IMR-90 (cell line): ENCODE measurements at regions not wholly inside any gene's neighbourhood (a gene's known extent, or its start where the extent isn't known, plus 50 kb on each side); places are given as distances from the start of the nearest gene placed in this dataset.

Source experiments
- ATAC-seq: fragments of 200-7000 bp; cut with Tn5 transposase; 2 replicates; pipeline ENCODE4 v1.9.1; 2020; ENCODE audit warnings: low read depth, mild to moderate bottlenecking, moderate library complexity
- BruUV-seq: library from RNA; stranded (reverse); fragments of 400-500 nt; replicated peaks from 2 replicates; lab custom pipeline; 2021; lab: Mats Ljungman, UMichigan
- CTCF ChIA-PET: fragments of 300-600 bp; formaldehyde crosslinking; extraction: SDS; loops from one replicate; lab custom pipeline; 2021; ENCODE audit warnings: antibody characterized with exemption; lab: Yijun Ruan, JAX
- POLR2A ChIA-PET: fragments of 300-600 bp; sonication (Branson Sonifier 250); formaldehyde crosslinking; loops from one replicate; lab custom pipeline; 2022; ENCODE audit warnings: antibody characterized with exemption; ENCODE audit not compliant: unreplicated experiment; lab: Charles Lee
- DNase-seq: peaks from one replicate; pipeline ENCODE4 v3.0.0; 2013
- H2AFZ ChIP-seq: replicated peaks from 2 replicates; pipeline ENCODE3; 2013; ENCODE audit warnings: low read length, mild to moderate bottlenecking; ENCODE audit not compliant: poor library complexity
- H2AK5ac ChIP-seq: 2 replicates; pipeline ENCODE4 v1.6.1; 2013; ENCODE audit warnings: low read depth, low read length, inconsistent platforms
- H2AK9ac ChIP-seq: replicated peaks from 2 replicates; pipeline ENCODE3; 2013; ENCODE audit warnings: mild to moderate bottlenecking, low read depth, low read length, moderate library complexity; ENCODE audit not compliant: poor library complexity
- H2BK120ac ChIP-seq: 2 replicates; pipeline ENCODE4 v1.6.1; 2013; ENCODE audit warnings: low read depth, low read length, inconsistent platforms
- H2BK15ac ChIP-seq: 3 replicates; pipeline ENCODE4 v1.6.1; 2013; ENCODE audit warnings: low read depth, low read length, inconsistent platforms
- H2BK20ac ChIP-seq: 2 replicates; pipeline ENCODE4 v1.6.1; 2013; ENCODE audit warnings: low read depth, mild to moderate bottlenecking, inconsistent platforms, low read length, moderate library complexity
- H2BK5ac ChIP-seq: 2 replicates; pipeline ENCODE4 v1.6.1; 2013; ENCODE audit warnings: mild to moderate bottlenecking, low read depth, low read length, inconsistent platforms; ENCODE audit not compliant: poor library complexity, severe bottlenecking
- H3K14ac ChIP-seq: replicated peaks from 2 replicates; pipeline ENCODE4 v1.6.1; 2013; ENCODE audit warnings: low read depth, low read length, inconsistent platforms
- H3K18ac ChIP-seq: 2 replicates; pipeline ENCODE4 v1.6.1; 2013; ENCODE audit warnings: low read depth, low read length, control low read depth
- H3K23ac ChIP-seq: 2 replicates; pipeline ENCODE4 v1.6.1; 2013; ENCODE audit warnings: low read depth, low read length, inconsistent platforms
- H3K27ac ChIP-seq: 2 replicates; pipeline ENCODE4 v1.5.1; 2013; ENCODE audit warnings: mild to moderate bottlenecking, control low read depth, low read length; ENCODE audit not compliant: insufficient read depth
- H3K27me3 ChIP-seq: 2 replicates; pipeline ENCODE4 v1.6.1; 2013; ENCODE audit warnings: low read length; ENCODE audit not compliant: control insufficient read depth, insufficient read depth
- H3K36me3 ChIP-seq: 2 replicates; pipeline ENCODE4 v1.6.1; 2013; ENCODE audit warnings: low read length, mixed read lengths; ENCODE audit not compliant: control insufficient read depth, insufficient read depth
- H3K4ac ChIP-seq: 2 replicates; pipeline ENCODE4 v1.6.1; 2013; ENCODE audit warnings: low read depth, low read length, inconsistent platforms
- H3K4me1 ChIP-seq: 2 replicates; pipeline ENCODE4 v1.6.1; 2013; ENCODE audit warnings: low read length, mixed read lengths; ENCODE audit not compliant: control insufficient read depth, insufficient read depth
- H3K4me2 ChIP-seq: 2 replicates; pipeline ENCODE4 v1.6.1; 2013; ENCODE audit warnings: low read depth, mild to moderate bottlenecking, control low read depth, low read length, moderate library complexity
- H3K4me3 ChIP-seq: 2 replicates; pipeline ENCODE4 v1.5.1; 2013; ENCODE audit warnings: low read depth, mild to moderate bottlenecking, control low read depth, low read length, moderate library complexity; ENCODE audit not compliant: insufficient read depth
- H3K56ac ChIP-seq: 2 replicates; pipeline ENCODE4 v1.6.1; 2013; ENCODE audit warnings: low read length, inconsistent platforms; ENCODE audit not compliant: insufficient read depth; ENCODE audit errors: extremely low read depth
- H3K79me1 ChIP-seq, 2 experiments: 2 replicates each; pipeline ENCODE4 v1.6.1; 2013; ENCODE audit warnings: low read length in 2 of 2, inconsistent platforms in 1 of 2, low read depth in 1 of 2
- H3K9ac ChIP-seq: 2 replicates; pipeline ENCODE4 v1.6.1; 2013; ENCODE audit warnings: low read depth, low read length, control low read depth
- H3K9me1 ChIP-seq: 2 replicates; pipeline ENCODE4 v1.6.1; 2013; ENCODE audit warnings: low read length, inconsistent platforms; ENCODE audit not compliant: insufficient read depth
- H3K9me3 ChIP-seq: 2 replicates; pipeline ENCODE4 v1.6.1; 2013; ENCODE audit warnings: low read length; ENCODE audit not compliant: control insufficient read depth, insufficient read depth
- H4K20me1 ChIP-seq: 2 replicates; pipeline ENCODE4 v1.6.1; 2013; ENCODE audit warnings: low read length, inconsistent platforms; ENCODE audit not compliant: insufficient read depth
- H4K5ac ChIP-seq: 2 replicates; pipeline ENCODE4 v1.6.1; 2013; ENCODE audit warnings: mild to moderate bottlenecking, low read depth, low read length, control low read depth
- H4K8ac ChIP-seq, 2 experiments: 2 replicates each; pipeline ENCODE4 v1.6.1; 2013; ENCODE audit warnings: low read depth in 2 of 2, low read length in 2 of 2, control low read depth in 1 of 2, inconsistent platforms in 1 of 2
- H4K91ac ChIP-seq: 2 replicates; pipeline ENCODE4 v1.6.1; 2013; ENCODE audit warnings: low read depth, low read length, inconsistent platforms; ENCODE audit not compliant: insufficient read depth
- BHLHE40 ChIP-seq: fragments of 150-350 bp; IDR thresholded peaks from 2 replicates; pipeline ENCODE4 v1.6.1; 2016; ENCODE audit warnings: mild to moderate bottlenecking, low read depth, low read length
- CEBPB ChIP-seq: IDR thresholded peaks from 2 replicates; pipeline ENCODE4 v1.6.1; 2012; ENCODE audit warnings: low read depth, low read length, improper control_type of control experiment
- CHD1 ChIP-seq: IDR thresholded peaks from 2 replicates; pipeline ENCODE4 v1.6.1; 2012; ENCODE audit warnings: low read depth, low read length, improper control_type of control experiment
- FOS ChIP-seq: fragments of 150-350 bp; IDR thresholded peaks from 2 replicates; pipeline ENCODE4 v1.6.1; 2016; ENCODE audit warnings: low read depth, low read length
- MAFK ChIP-seq: IDR thresholded peaks from 2 replicates; pipeline ENCODE4 v1.6.1; 2012; ENCODE audit warnings: low read depth, low read length, improper control_type of control experiment
- MAZ ChIP-seq: IDR thresholded peaks from 2 replicates; pipeline ENCODE4 v1.6.1; 2012; ENCODE audit warnings: low read depth, mild to moderate bottlenecking, low read length, improper control_type of control experiment, moderate library complexity, borderline replicate concordance
- MXI1 ChIP-seq: IDR thresholded peaks from 2 replicates; pipeline ENCODE4 v1.6.1; 2012; ENCODE audit warnings: low read depth, mild to moderate bottlenecking, low read length, moderate library complexity, borderline replicate concordance
- NFE2L2 ChIP-seq: fragments of 150-350 bp; IDR thresholded peaks from 2 replicates; pipeline ENCODE4 v1.6.1; 2016; ENCODE audit warnings: low read depth, mild to moderate bottlenecking, low read length
- POLR2A ChIP-seq: IDR thresholded peaks from 2 replicates; pipeline ENCODE4 v1.6.1; 2012; ENCODE audit warnings: mild to moderate bottlenecking, low read depth, low read length
- RAD21 ChIP-seq: IDR thresholded peaks from 2 replicates; pipeline ENCODE4 v1.6.1; 2012; ENCODE audit warnings: low read length, improper control_type of control experiment
- RCOR1 ChIP-seq: IDR thresholded peaks from 2 replicates; pipeline ENCODE4 v1.6.1; 2012; ENCODE audit warnings: mild to moderate bottlenecking, low read length, improper control_type of control experiment; ENCODE audit not compliant: insufficient replicate concordance
- RFX5 ChIP-seq: IDR thresholded peaks from 2 replicates; pipeline ENCODE4 v1.8.0; 2012; ENCODE audit warnings: low read depth, mild to moderate bottlenecking, low read length, moderate library complexity
- SMC3 ChIP-seq: fragments of 150-350 bp; IDR thresholded peaks from 2 replicates; pipeline ENCODE4 v1.6.1; 2016; ENCODE audit warnings: low read depth, mild to moderate bottlenecking, antibody characterized with exemption, low read length, moderate library complexity
- WGBS, 2 experiments: methylation state at CpG; one replicate each; pipeline versions ENCODE4 v1.1.5 to v1.1.7; 2013; ENCODE audit warnings: missing lambda C conversion rate in 2 of 2; ENCODE audit not compliant: insufficient read length in 1 of 2; ENCODE audit errors: extremely low coverage in 2 of 2; 5-methylcytosine and 5-hydroxymethylcytosine counted together
- dilution Hi-C: fragments of 300-500 bp; cut with HindIII; formaldehyde crosslinking; loops from one replicate; pipeline ENCODE4 v1.14.3; 2018; ENCODE audit warnings: low sequenced_read_pairs; ENCODE audit not compliant: unreplicated experiment
- in situ Hi-C: fragments of 300-500 bp; cut with MboI; formaldehyde crosslinking; loops from 3 replicates; pipeline ENCODE4 v1.14.3; 2019; ENCODE audit warnings: low sequenced_read_pairs, inconsistent platforms, mixed read lengths
- intact Hi-C: fragments of 100-400 bp; cut with micrococcal nuclease; formaldehyde crosslinking; loops from 2 replicates; pipeline ENCODE4 v1.10.0; 2022
- TF ChIP-seq, protein P1 (sequence below): fragments of 150-350 bp; IDR thresholded peaks from 2 replicates; pipeline ENCODE4 v1.6.1; 2017; ENCODE audit warnings: mild to moderate bottlenecking, antibody characterized with exemption, low read length, low read depth
- TF ChIP-seq, protein P2 (sequence below): fragments of 150-350 bp; IDR thresholded peaks from 2 replicates; pipeline ENCODE4 v1.6.1; 2016; ENCODE audit warnings: low read depth, mild to moderate bottlenecking, low read length, moderate library complexity, borderline replicate concordance
- TF ChIP-seq, protein P3 (sequence below): conservative IDR thresholded peaks from 2 replicates; pipeline ENCODE4 v1.5.1; 2012; ENCODE audit warnings: mild to moderate bottlenecking, low read depth, low read length, improper control_type of control experiment

DNA sequence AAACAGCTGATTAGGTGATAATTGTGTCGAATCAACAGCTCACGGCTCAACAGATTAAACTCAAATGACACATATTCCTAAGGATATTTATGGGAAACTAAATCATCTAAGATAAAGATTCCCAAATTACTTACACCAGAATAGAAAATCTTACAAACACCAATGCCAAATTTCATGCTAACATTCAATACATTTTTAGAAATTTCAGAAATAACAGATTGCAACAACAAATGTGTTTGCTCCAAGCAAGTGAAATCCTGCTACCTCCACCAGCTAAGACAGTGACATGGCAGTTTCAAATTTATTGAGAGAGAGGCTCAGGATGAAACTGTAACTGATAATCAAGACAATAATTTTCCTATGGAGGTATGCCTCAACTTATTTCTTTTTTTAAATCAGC, 65.0 kb upstream of the EPB41L3 start:
- no peaks in the 10 kb centered on the region for H4K20me1 ChIP-seq
- in situ Hi-C loops = loop anchor here (10.0 kb wide), 1 partner anchor 236 kb away; no protein-coding TSS in a partner anchor
- no peaks in the 10 kb centered on the region for H3K4me1 ChIP-seq
- no peaks in the 10 kb centered on the region for H3K9me1 ChIP-seq
- H3K27me3 ChIP-seq = no peaks in the 10 kb centered on the region
- H2AK9ac ChIP-seq = no peak overlapping the region
- no peak overlapping the region for H4K91ac ChIP-seq
- intact Hi-C loops = no loop called here
- no peak overlapping the region for H2BK15ac ChIP-seq
- no peak overlapping the region for H2BK120ac ChIP-seq
- no CpG with 5 or more reads among the region's 2 CpGs for WGBS, 2 experiments
- no peak overlapping the region for H2AK5ac ChIP-seq
- H3K9ac ChIP-seq = no peak overlapping the region
- no peak overlapping the region for H3K23ac ChIP-seq
- no peak overlapping the region for H3K4me3 ChIP-seq
- H3K4me2 ChIP-seq = no peak overlapping the region
- H2BK20ac ChIP-seq = no peak overlapping the region
- no peak overlapping the region for H2BK5ac ChIP-seq
- DNase-seq = no peak
- no peak overlapping the region for H3K14ac ChIP-seq
- H3K56ac ChIP-seq = no peak overlapping the region
- no peak overlapping the region for H3K4ac ChIP-seq
- no peak overlapping the region for H2AFZ ChIP-seq
- H3K18ac ChIP-seq = no peak overlapping the region
- no peaks in the 10 kb centered on the region for H3K36me3 ChIP-seq
- POLR2A ChIA-PET = no interaction called here
- H3K9me3 ChIP-seq = no peaks in the 10 kb centered on the region
- H3K79me1 ChIP-seq = no peaks in the 10 kb centered on the region
- dilution Hi-C loops = no loop called here
- no peak overlapping the region for H3K27ac ChIP-seq
- ATAC-seq = no peak
- H4K8ac ChIP-seq = no peak overlapping the region
- CTCF ChIA-PET = interaction anchor here (0.6 kb wide), 1 partner anchor 139 kb away, joined by 3 read pairs; no protein-coding TSS in a partner anchor
- no peak overlapping the region for H4K5ac ChIP-seq
- no peak for TF ChIP-seq BHLHE40
- no peak for TF ChIP-seq SMC3
- TF ChIP-seq RFX5 = no peak
- TF ChIP-seq FOS = no peak
- TF ChIP-seq RCOR1 = no peak
- TF ChIP-seq CHD1 = no peak
- no peak for TF ChIP-seq MXI1
- TF ChIP-seq CEBPB = no peak
- TF ChIP-seq POLR2A = no peak
- TF ChIP-seq, protein P1, sequence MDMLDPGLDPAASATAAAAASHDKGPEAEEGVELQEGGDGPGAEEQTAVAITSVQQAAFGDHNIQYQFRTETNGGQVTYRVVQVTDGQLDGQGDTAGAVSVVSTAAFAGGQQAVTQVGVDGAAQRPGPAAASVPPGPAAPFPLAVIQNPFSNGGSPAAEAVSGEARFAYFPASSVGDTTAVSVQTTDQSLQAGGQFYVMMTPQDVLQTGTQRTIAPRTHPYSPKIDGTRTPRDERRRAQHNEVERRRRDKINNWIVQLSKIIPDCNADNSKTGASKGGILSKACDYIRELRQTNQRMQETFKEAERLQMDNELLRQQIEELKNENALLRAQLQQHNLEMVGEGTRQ = no peak
- TF ChIP-seq RAD21 = no peak
- TF ChIP-seq, protein P2, sequence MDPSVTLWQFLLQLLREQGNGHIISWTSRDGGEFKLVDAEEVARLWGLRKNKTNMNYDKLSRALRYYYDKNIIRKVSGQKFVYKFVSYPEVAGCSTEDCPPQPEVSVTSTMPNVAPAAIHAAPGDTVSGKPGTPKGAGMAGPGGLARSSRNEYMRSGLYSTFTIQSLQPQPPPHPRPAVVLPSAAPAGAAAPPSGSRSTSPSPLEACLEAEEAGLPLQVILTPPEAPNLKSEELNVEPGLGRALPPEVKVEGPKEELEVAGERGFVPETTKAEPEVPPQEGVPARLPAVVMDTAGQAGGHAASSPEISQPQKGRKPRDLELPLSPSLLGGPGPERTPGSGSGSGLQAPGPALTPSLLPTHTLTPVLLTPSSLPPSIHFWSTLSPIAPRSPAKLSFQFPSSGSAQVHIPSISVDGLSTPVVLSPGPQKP = no peak
- no peak for TF ChIP-seq MAFK
- TF ChIP-seq, protein P3, sequence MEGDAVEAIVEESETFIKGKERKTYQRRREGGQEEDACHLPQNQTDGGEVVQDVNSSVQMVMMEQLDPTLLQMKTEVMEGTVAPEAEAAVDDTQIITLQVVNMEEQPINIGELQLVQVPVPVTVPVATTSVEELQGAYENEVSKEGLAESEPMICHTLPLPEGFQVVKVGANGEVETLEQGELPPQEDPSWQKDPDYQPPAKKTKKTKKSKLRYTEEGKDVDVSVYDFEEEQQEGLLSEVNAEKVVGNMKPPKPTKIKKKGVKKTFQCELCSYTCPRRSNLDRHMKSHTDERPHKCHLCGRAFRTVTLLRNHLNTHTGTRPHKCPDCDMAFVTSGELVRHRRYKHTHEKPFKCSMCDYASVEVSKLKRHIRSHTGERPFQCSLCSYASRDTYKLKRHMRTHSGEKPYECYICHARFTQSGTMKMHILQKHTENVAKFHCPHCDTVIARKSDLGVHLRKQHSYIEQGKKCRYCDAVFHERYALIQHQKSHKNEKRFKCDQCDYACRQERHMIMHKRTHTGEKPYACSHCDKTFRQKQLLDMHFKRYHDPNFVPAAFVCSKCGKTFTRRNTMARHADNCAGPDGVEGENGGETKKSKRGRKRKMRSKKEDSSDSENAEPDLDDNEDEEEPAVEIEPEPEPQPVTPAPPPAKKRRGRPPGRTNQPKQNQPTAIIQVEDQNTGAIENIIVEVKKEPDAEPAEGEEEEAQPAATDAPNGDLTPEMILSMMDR = no peak
- TF ChIP-seq NFE2L2 = no peak
- TF ChIP-seq MAZ = no peak
- BruUV-seq = no TSS peak
